ENCODE measurements at regions not wholly inside any gene's neighbourhood (a gene's known extent, or its start where the extent isn't known, plus 50 kb on each side); places are given as distances from the start of the nearest gene placed in this dataset.

GRCh38 chr6:115570331-115570730 is 490.4 kb downstream of the FRK start:
- TF ChIP-seq CTCF (conservative IDR thresholded peaks at IDR 0.05; ENCODE audit: low read depth in 2 of 2) (no peak), EZH2 (IDR thresholded peaks at IDR 0.05; ENCODE audit: low read depth, unreplicated experiment) (no peak), REST (IDR thresholded peaks at IDR 0.05; ENCODE audit: unreplicated experiment) (no peak), EZH2phosphoT487 (IDR thresholded peaks at IDR 0.05; ENCODE audit: unreplicated experiment) (no peak), POLR2AphosphoS5 (IDR thresholded peaks at IDR 0.05; ENCODE audit: low read depth) (no peak), ETS1 (IDR thresholded peaks at IDR 0.05) (no peak), CREB1 (CRISPR knock-in tag; IDR thresholded peaks at IDR 0.05; ENCODE audit: low read depth) (no peak), NANOG (IDR thresholded peaks at IDR 0.05; ENCODE audit: borderline replicate concordance) (no peak), JUNB (IDR thresholded peaks at IDR 0.05; ENCODE audit: unreplicated experiment) (no peak), ZNF462 (CRISPR knock-in tag; IDR thresholded peaks at IDR 0.05) (no peak), ZNF331 (CRISPR knock-in tag; IDR thresholded peaks at IDR 0.05; ENCODE audit: low read depth) (no peak)

Data from GM23338 (cell line).